Transverse colon (tissue), 3 donors: ENCODE measurements at regions not wholly inside any gene's neighbourhood (a gene's known extent, or its start where the extent isn't known, plus 50 kb on each side); places are given as distances from the start of the nearest gene placed in this dataset.

Experiments
- POLR2A ChIP-seq: fragments of 450-650 bp; IDR thresholded peaks from one replicate; pipeline ENCODE4 v1.6.1; 2016; ENCODE audit warnings: antibody characterized with exemption, mild to moderate bottlenecking, moderate library complexity
- TF ChIP-seq, protein P1 (sequence below), 5 experiments: fragments of 200-600 bp in 3 of 5; fragments of 450-650 bp in 2 of 5; sonication (generic) in 3 of 5; IDR thresholded peaks; 1 replicate in 2 of 5; 2 replicates in 3 of 5; pipeline ENCODE4 v1.5.1; 2016 to 2017; ENCODE audit warnings: antibody characterized with exemption in 5 of 5, inconsistent platforms in 3 of 5, mild to moderate bottlenecking in 2 of 5, moderate library complexity in 1 of 5

DNA sequence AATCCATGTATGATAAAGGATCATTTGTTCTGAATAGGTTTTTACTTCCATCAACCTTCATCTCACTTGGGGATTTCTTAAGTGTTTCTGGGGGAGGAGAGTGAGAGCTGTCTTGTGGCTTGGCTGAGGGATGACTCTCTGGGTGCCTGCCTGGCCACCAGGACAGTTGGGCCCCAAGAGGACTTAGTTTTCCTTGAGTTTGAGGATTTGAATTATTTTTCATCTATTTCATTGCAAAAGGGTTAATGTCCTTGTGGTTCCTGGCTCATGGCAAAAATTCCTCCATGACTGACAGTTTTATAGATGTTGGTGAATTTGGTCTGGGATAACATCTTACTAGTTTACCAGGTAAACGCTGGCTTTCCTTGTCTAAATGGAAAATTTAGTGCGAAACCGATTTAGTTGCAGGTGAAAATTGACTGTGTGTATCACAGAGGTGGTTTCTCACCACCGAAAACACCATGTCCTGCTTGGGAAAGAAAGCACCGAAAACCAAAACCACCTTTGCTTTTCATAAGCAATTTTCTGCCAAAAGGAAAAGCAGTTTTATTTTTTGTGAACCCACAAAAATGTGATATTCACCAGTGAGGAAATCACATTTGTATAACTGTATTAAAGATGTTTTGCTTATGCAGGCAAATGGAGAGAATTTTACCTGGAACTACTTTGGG is 331.3 kb upstream of the SFRP2 start:
- TF ChIP-seq, protein P1, sequence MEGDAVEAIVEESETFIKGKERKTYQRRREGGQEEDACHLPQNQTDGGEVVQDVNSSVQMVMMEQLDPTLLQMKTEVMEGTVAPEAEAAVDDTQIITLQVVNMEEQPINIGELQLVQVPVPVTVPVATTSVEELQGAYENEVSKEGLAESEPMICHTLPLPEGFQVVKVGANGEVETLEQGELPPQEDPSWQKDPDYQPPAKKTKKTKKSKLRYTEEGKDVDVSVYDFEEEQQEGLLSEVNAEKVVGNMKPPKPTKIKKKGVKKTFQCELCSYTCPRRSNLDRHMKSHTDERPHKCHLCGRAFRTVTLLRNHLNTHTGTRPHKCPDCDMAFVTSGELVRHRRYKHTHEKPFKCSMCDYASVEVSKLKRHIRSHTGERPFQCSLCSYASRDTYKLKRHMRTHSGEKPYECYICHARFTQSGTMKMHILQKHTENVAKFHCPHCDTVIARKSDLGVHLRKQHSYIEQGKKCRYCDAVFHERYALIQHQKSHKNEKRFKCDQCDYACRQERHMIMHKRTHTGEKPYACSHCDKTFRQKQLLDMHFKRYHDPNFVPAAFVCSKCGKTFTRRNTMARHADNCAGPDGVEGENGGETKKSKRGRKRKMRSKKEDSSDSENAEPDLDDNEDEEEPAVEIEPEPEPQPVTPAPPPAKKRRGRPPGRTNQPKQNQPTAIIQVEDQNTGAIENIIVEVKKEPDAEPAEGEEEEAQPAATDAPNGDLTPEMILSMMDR (IDR thresholded peaks at IDR 0.05) = no peak
- no peak for TF ChIP-seq POLR2A
